Keratinocyte (primary cell): ENCODE measurements at regions not wholly inside any gene's neighbourhood (a gene's known extent, or its start where the extent isn't known, plus 50 kb on each side); places are given as distances from the start of the nearest gene placed in this dataset.

Experiments
- DNase-seq: peaks from one replicate; pipeline ENCODE4 v3.0.0-alpha.2; 2011; ENCODE audit warnings: low read depth, missing footprints, low spot score
- FAIRE-seq: peaks from 2 replicates; lab custom pipeline; 2011; peaks lifted over from hg19 to GRCh38; lab: Jason Lieb, UNC
- H2AFZ ChIP-seq: 2 replicates; pipeline ENCODE4 v1.6.0; 2012; ENCODE audit warnings: low read length, control low read depth, inconsistent platforms; ENCODE audit not compliant: control insufficient read depth
- H3K27ac ChIP-seq: 2 replicates; pipeline ENCODE4 v1.5.1; 2011; ENCODE audit warnings: low read length; ENCODE audit not compliant: control insufficient read depth, insufficient read depth
- H3K27me3 ChIP-seq: 3 replicates; pipeline ENCODE4 v1.6.0; 2011; ENCODE audit warnings: low read length; ENCODE audit not compliant: control insufficient read depth, insufficient read depth; ENCODE audit errors: extremely low read depth
- H3K36me3 ChIP-seq, 2 experiments: 2 replicates in 1 of 2; 3 replicates in 1 of 2; pipeline ENCODE4 v1.5.1; 2011; ENCODE audit warnings: low read length in 2 of 2, mild to moderate bottlenecking in 1 of 2; ENCODE audit not compliant: control insufficient read depth in 2 of 2, insufficient read depth in 2 of 2; ENCODE audit errors: extremely low read depth in 1 of 2
- H3K4me1 ChIP-seq: 3 replicates; pipeline ENCODE4 v1.5.1; 2011; ENCODE audit warnings: low read length; ENCODE audit not compliant: control insufficient read depth, insufficient read depth; ENCODE audit errors: extremely low read depth
- H3K4me2 ChIP-seq: 3 replicates; pipeline ENCODE4 v1.6.0; 2011; ENCODE audit warnings: low read depth, low read length; ENCODE audit not compliant: control insufficient read depth, insufficient read depth; ENCODE audit errors: extremely low read depth
- H3K4me3 ChIP-seq, 3 experiments: fragments of 200-600 bp in 1 of 3; sonication (generic) in 1 of 3; 2 replicates in 2 of 3; 3 replicates in 1 of 3; pipeline ENCODE4 v1.5.1; 2011 to 2016; ENCODE audit warnings: low read length in 3 of 3, mild to moderate bottlenecking in 3 of 3, control low read depth in 2 of 3, inconsistent platforms in 1 of 3, low read depth in 1 of 3, mixed read lengths in 1 of 3, mixed run types in 1 of 3, moderate library complexity in 1 of 3; ENCODE audit not compliant: control insufficient read depth in 2 of 3, insufficient read depth in 2 of 3; ENCODE audit errors: extremely low read depth in 1 of 3
- H3K79me2 ChIP-seq: 2 replicates; pipeline ENCODE4 v1.6.0; 2012; ENCODE audit warnings: low read length; ENCODE audit not compliant: control insufficient read depth, insufficient read depth
- H3K9ac ChIP-seq: 3 replicates; pipeline ENCODE4 v1.6.0; 2011; ENCODE audit warnings: low read length; ENCODE audit not compliant: control insufficient read depth, insufficient read depth; ENCODE audit errors: extremely low read depth
- H3K9me1 ChIP-seq: 3 replicates; pipeline ENCODE4 v1.6.0; 2011; ENCODE audit warnings: low read length; ENCODE audit not compliant: control insufficient read depth, insufficient read depth; ENCODE audit errors: extremely low read depth
- H3K9me3 ChIP-seq: 2 replicates; pipeline ENCODE4 v1.5.1; 2012; ENCODE audit warnings: low read depth, low read length; ENCODE audit not compliant: control insufficient read depth
- H4K20me1 ChIP-seq: 3 replicates; pipeline ENCODE4 v1.6.0; 2011; ENCODE audit warnings: low read length; ENCODE audit not compliant: control insufficient read depth, insufficient read depth; ENCODE audit errors: extremely low read depth
- EZH2 ChIP-seq: IDR thresholded peaks from one replicate; pipeline ENCODE4 v1.6.1; 2012; ENCODE audit warnings: inconsistent platforms, mild to moderate bottlenecking, low read length, moderate library complexity
- dilution Hi-C: fragments of 300-500 bp; cut with MboI; formaldehyde crosslinking; loops from one replicate; pipeline ENCODE4 v1.7.0; 2020; ENCODE audit warnings: low sequenced_read_pairs; ENCODE audit not compliant: extremely low pct_ligation_motif_present
- TF ChIP-seq, protein P1 (sequence below), 3 experiments: IDR thresholded peaks in 1 of 3; conservative IDR thresholded peaks in 1 of 3; optimal IDR thresholded peaks in 1 of 3; 2 replicates in 2 of 3; 3 replicates in 1 of 3; pipeline versions ENCODE3 to v1.5.1; 2011; ENCODE audit warnings: low read length in 3 of 3, mild to moderate bottlenecking in 3 of 3, moderate library complexity in 2 of 3, control low read depth in 1 of 3, inconsistent platforms in 1 of 3; ENCODE audit not compliant: insufficient read depth in 2 of 3; ENCODE audit errors: extremely low read depth in 1 of 3

DNA sequence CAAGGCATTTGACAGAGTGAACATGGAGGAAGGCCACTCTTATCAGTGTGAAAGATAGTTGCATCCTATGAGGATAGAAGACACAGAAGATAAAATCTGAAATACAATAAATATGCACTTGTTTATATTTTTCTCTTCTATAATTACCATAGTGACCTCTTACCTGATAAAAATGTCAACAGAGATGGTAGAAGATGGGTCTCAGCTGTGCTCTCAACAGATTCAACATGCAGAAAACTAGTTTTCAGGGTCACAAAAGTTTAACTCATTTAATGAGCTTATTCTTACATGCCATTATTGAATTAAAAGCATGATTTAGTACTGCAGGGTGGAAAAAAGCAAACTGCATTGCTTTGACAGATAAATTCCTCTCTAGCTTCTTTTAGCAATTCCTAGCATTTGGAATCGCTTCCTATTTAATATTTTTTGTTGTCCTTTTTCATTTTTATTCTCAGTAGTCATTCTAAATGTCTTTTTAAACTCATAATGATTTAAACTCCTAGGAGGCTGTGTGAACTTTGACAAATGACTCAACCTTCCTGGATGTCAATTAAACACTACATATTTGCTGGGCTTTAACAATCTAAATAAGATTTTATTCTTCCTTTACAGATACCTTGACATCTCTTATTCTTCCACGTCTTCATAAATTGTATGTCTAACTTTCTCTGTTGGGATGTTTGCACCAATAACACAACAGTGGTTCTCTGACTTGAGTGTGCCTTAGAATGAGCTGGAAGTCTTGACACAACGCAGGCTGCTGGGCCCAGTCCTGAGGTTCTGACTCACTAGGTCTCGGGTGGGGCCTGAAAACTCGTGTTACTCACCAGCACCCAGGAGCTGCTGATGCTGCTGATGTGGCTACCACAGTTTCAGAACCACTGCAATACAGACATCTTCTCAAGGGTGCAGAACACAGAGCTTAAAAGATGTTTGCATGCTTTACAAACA is 565.5 kb upstream of the IGFBP3 start:
- no peaks in the 10 kb centered on the region for H3K9me3 ChIP-seq
- H3K36me3 ChIP-seq, result no peaks in the 10 kb centered on the region
- no peaks in the 10 kb centered on the region for H3K9me1 ChIP-seq
- no peak overlapping the region for H3K4me3 ChIP-seq
- no peaks in the 10 kb centered on the region for H4K20me1 ChIP-seq
- TF ChIP-seq, protein P1, sequence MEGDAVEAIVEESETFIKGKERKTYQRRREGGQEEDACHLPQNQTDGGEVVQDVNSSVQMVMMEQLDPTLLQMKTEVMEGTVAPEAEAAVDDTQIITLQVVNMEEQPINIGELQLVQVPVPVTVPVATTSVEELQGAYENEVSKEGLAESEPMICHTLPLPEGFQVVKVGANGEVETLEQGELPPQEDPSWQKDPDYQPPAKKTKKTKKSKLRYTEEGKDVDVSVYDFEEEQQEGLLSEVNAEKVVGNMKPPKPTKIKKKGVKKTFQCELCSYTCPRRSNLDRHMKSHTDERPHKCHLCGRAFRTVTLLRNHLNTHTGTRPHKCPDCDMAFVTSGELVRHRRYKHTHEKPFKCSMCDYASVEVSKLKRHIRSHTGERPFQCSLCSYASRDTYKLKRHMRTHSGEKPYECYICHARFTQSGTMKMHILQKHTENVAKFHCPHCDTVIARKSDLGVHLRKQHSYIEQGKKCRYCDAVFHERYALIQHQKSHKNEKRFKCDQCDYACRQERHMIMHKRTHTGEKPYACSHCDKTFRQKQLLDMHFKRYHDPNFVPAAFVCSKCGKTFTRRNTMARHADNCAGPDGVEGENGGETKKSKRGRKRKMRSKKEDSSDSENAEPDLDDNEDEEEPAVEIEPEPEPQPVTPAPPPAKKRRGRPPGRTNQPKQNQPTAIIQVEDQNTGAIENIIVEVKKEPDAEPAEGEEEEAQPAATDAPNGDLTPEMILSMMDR (optimal IDR thresholded peaks at IDR 0.05 in 1 of 3, IDR thresholded peaks at IDR 0.05 in 1 of 3, conservative IDR thresholded peaks at IDR 0.05 in 1 of 3; ENCODE audit: extremely low read depth in 1 of 3, insufficient read depth in 2 of 3, low read length in 3 of 3), result no peak
- no peak for TF ChIP-seq EZH2
- H3K4me1 ChIP-seq, result peaks cover 11% of the 10 kb centered on the region
- H3K79me2 ChIP-seq, result no peaks in the 10 kb centered on the region
- dilution Hi-C loops, result no loop called here
- no peak overlapping the region for H2AFZ ChIP-seq
- no peak overlapping the region for H3K4me2 ChIP-seq
- H3K9ac ChIP-seq, result no peak overlapping the region
- FAIRE-seq (peak; percentile 95), DNase-seq (peak; percentile 25)
- no peak overlapping the region for H3K27ac ChIP-seq
- no peaks in the 10 kb centered on the region for H3K27me3 ChIP-seq

- dilution Hi-C loops, result no loop called here
- H2AFZ ChIP-seq, result no peak overlapping the region
- no peak overlapping the region for H3K4me3 ChIP-seq
These were observed 564.5 kb upstream of the IGFBP3 start for GRCh38 chr7:46485481-46486065.

More at GRCh38 chr7:46485481-46486065, 564.5 kb upstream of the IGFBP3 start:
- no peak overlapping the region for H3K9ac ChIP-seq
- no peaks in the 10 kb centered on the region for H3K79me2 ChIP-seq
- H3K4me2 ChIP-seq, result no peak overlapping the region
- H4K20me1 ChIP-seq, result no peaks in the 10 kb centered on the region
- no peaks in the 10 kb centered on the region for H3K9me3 ChIP-seq
- DNase-seq (no peak), FAIRE-seq (peak; percentile 57)
- TF ChIP-seq, protein P1 (optimal IDR thresholded peaks at IDR 0.05 in 1 of 3, IDR thresholded peaks at IDR 0.05 in 1 of 3, conservative IDR thresholded peaks at IDR 0.05 in 1 of 3; ENCODE audit: extremely low read depth in 1 of 3, insufficient read depth in 2 of 3, low read length in 3 of 3), result no peak
- no peak for TF ChIP-seq EZH2
- peaks cover 11% of the 10 kb centered on the region for H3K4me1 ChIP-seq
- no peaks in the 10 kb centered on the region for H3K9me1 ChIP-seq
- H3K36me3 ChIP-seq, result no peaks in the 10 kb centered on the region
- H3K27me3 ChIP-seq, result no peaks in the 10 kb centered on the region
- H3K27ac ChIP-seq, result no peak overlapping the region
